H1 (cell line): ENCODE measurements at regions not wholly inside any gene's neighbourhood (a gene's known extent, or its start where the extent isn't known, plus 50 kb on each side); places are given as distances from the start of the nearest gene placed in this dataset.

ENCODE experiments used
- CTCF ChIA-PET: fragments of 300-600 bp; sonication (Branson Sonifier 250); formaldehyde crosslinking; loops from one replicate; lab custom pipeline; 2021; ENCODE audit not compliant: partially characterized antibody; lab: Charles Lee
- POLR2A ChIA-PET: fragments of 300-600 bp; sonication (Branson Sonifier 250); formaldehyde crosslinking; loops from one replicate; lab custom pipeline; 2021; ENCODE audit warnings: inconsistent platforms; ENCODE audit not compliant: partially characterized antibody; lab: Charles Lee
- DNase-seq, 2 experiments: peaks; one replicate each; pipeline versions ENCODE4 v3.0.0 to v3.0.0-alpha.2; 2010 to 2022; ENCODE audit warnings: low spot score in 2 of 2, low read depth in 1 of 2, mixed read lengths in 1 of 2
- FAIRE-seq: peaks from 2 replicates; lab custom pipeline; 2011; peaks lifted over from hg19 to GRCh38; lab: Jason Lieb, UNC
- H2AFZ ChIP-seq: 2 replicates; pipeline ENCODE4 v1.8.1; 2012; ENCODE audit warnings: low read length, inconsistent platforms
- H2AK5ac ChIP-seq: 2 replicates; pipeline ENCODE4 v1.6.1; 2013; ENCODE audit warnings: low read depth, low read length
- H2BK120ac ChIP-seq: replicated peaks from 2 replicates; pipeline ENCODE3; 2013; ENCODE audit warnings: low read depth, low read length, inconsistent platforms
- H2BK12ac ChIP-seq: 2 replicates; pipeline ENCODE4 v1.6.1; 2013; ENCODE audit warnings: low read depth, low read length
- H2BK15ac ChIP-seq: 2 replicates; pipeline ENCODE4 v1.6.1; 2013; ENCODE audit warnings: low read length
- H2BK20ac ChIP-seq: 2 replicates; pipeline ENCODE4 v1.6.1; 2013; ENCODE audit warnings: low read length
- H2BK5ac ChIP-seq: 2 replicates; pipeline ENCODE4 v1.6.1; 2013; ENCODE audit warnings: low read depth, low read length
- H3K14ac ChIP-seq: 2 replicates; pipeline ENCODE4 v1.6.1; 2013; ENCODE audit warnings: inconsistent platforms; ENCODE audit not compliant: insufficient read length
- H3K18ac ChIP-seq: 2 replicates; pipeline ENCODE4 v1.6.1; 2013; ENCODE audit warnings: low read length; ENCODE audit errors: extremely low read depth
- H3K23ac ChIP-seq: 2 replicates; pipeline ENCODE4 v1.6.1; 2013; ENCODE audit warnings: inconsistent platforms; ENCODE audit not compliant: insufficient read length
- H3K23me2 ChIP-seq: 2 replicates; pipeline ENCODE4 v1.6.1; 2013; ENCODE audit warnings: low read depth, low read length
- H3K27ac ChIP-seq: 2 replicates; pipeline ENCODE4 v1.6.1; 2011; ENCODE audit warnings: low read depth, low read length, inconsistent platforms
- H3K27me3 ChIP-seq, 4 experiments: replicated peaks in 1 of 4; 1 replicate in 1 of 4; 2 replicates in 3 of 4; pipeline versions ENCODE4 v1.6.1 to v1.8.1; 2011 to 2013; ENCODE audit warnings: low read length in 3 of 4, mild to moderate bottlenecking in 3 of 4, inconsistent platforms in 2 of 4, mixed read lengths in 2 of 4, moderate library complexity in 1 of 4; ENCODE audit not compliant: control insufficient read depth in 3 of 4, insufficient read depth in 3 of 4; ENCODE audit errors: extremely low read depth in 1 of 4
- H3K36me3 ChIP-seq, 4 experiments: 2 replicates each; pipeline versions ENCODE4 v1.6.1 to v1.8.1; 2011 to 2013; ENCODE audit warnings: mild to moderate bottlenecking in 4 of 4, low read length in 3 of 4, moderate library complexity in 2 of 4, control low read depth in 1 of 4, inconsistent platforms in 1 of 4; ENCODE audit not compliant: insufficient read depth in 4 of 4, control insufficient read depth in 2 of 4
- H3K4ac ChIP-seq: replicated peaks from 2 replicates; pipeline ENCODE3; 2013; ENCODE audit warnings: low read length, low read depth, mixed read lengths, inconsistent platforms; ENCODE audit not compliant: insufficient read length
- H3K4me1 ChIP-seq, 4 experiments: replicated peaks in 1 of 4; 1 replicate in 1 of 4; 2 replicates in 3 of 4; pipeline versions ENCODE4 v1.6.1 to v1.8.1; 2011 to 2013; ENCODE audit warnings: low read length in 3 of 4, inconsistent platforms in 2 of 4, mixed read lengths in 1 of 4; ENCODE audit not compliant: insufficient read depth in 4 of 4, control insufficient read depth in 3 of 4
- H3K4me2 ChIP-seq, 2 experiments: 2 replicates each; pipeline versions ENCODE4 v1.6.1 to v1.8.1; 2011 to 2013; ENCODE audit warnings: low read depth in 2 of 2, low read length in 2 of 2, control low read depth in 1 of 2, inconsistent platforms in 1 of 2, mild to moderate bottlenecking in 1 of 2; ENCODE audit not compliant: insufficient read depth in 1 of 2
- H3K4me3 ChIP-seq, 4 experiments: fragments of 200-600, 300-600 bp in 1 of 4; sonication (generic), shearing (Covaris generic), sonication (Bioruptor Twin) in 1 of 4; 2 replicates each; pipeline versions ENCODE4 v1.5.1 to v1.8.1; 2011 to 2016; ENCODE audit warnings: low read length in 4 of 4, low read depth in 3 of 4, control low read depth in 2 of 4, inconsistent platforms in 2 of 4, mild to moderate bottlenecking in 2 of 4, mixed read lengths in 1 of 4, moderate library complexity in 1 of 4; ENCODE audit not compliant: insufficient read depth in 2 of 4; ENCODE audit errors: extremely low read depth in 1 of 4
- H3K56ac ChIP-seq: replicated peaks from 2 replicates; pipeline ENCODE3; 2013; ENCODE audit warnings: low read depth, mild to moderate bottlenecking, mixed read lengths, low read length, inconsistent platforms; ENCODE audit not compliant: insufficient read length
- H3K79me1 ChIP-seq: 2 replicates; pipeline ENCODE4 v1.6.1; 2013; ENCODE audit warnings: low read depth, low read length, control low read depth
- H3K79me2 ChIP-seq, 2 experiments: 2 replicates each; pipeline versions ENCODE4 v1.6.1 to v1.8.1; 2012 to 2013; ENCODE audit warnings: low read length in 2 of 2, mild to moderate bottlenecking in 2 of 2, inconsistent platforms in 1 of 2; ENCODE audit not compliant: insufficient read depth in 2 of 2, control insufficient read depth in 1 of 2
- H3K9ac ChIP-seq, 4 experiments: replicated peaks in 1 of 4; 1 replicate in 1 of 4; 2 replicates in 3 of 4; pipeline versions ENCODE4 v1.6.1 to v1.8.1; 2011 to 2013; ENCODE audit warnings: low read depth in 3 of 4, low read length in 3 of 4, control low read depth in 2 of 4, mild to moderate bottlenecking in 2 of 4, moderate library complexity in 2 of 4, inconsistent platforms in 1 of 4; ENCODE audit errors: extremely low read depth in 1 of 4
- H3K9me3 ChIP-seq, 2 experiments: 2 replicates each; pipeline versions ENCODE4 v1.6.1 to v1.8.1; 2012 to 2013; ENCODE audit warnings: mild to moderate bottlenecking in 2 of 2, moderate library complexity in 2 of 2, control low read depth in 1 of 2, inconsistent platforms in 1 of 2, low read depth in 1 of 2, low read length in 1 of 2, mixed read lengths in 1 of 2; ENCODE audit not compliant: insufficient read depth in 2 of 2
- H4K20me1 ChIP-seq, 2 experiments: replicated peaks in 1 of 2; 2 replicates each; pipeline versions ENCODE3 to v1.8.1; 2011 to 2013; ENCODE audit warnings: inconsistent platforms in 2 of 2, low read length in 2 of 2, mild to moderate bottlenecking in 1 of 2; ENCODE audit not compliant: insufficient read depth in 2 of 2, control insufficient read depth in 1 of 2
- H4K5ac ChIP-seq: 2 replicates; pipeline ENCODE4 v1.6.1; 2013; ENCODE audit warnings: low read length, low read depth, mixed read lengths, inconsistent platforms; ENCODE audit not compliant: insufficient read length
- H4K8ac ChIP-seq: 2 replicates; pipeline ENCODE4 v1.8.0; 2013; ENCODE audit warnings: mild to moderate bottlenecking, moderate library complexity, low read length, inconsistent platforms; ENCODE audit not compliant: insufficient read depth; ENCODE audit errors: extremely low read depth
- H4K91ac ChIP-seq: replicated peaks from 2 replicates; pipeline ENCODE3; 2013; ENCODE audit warnings: low read length, mixed read lengths, inconsistent platforms; ENCODE audit not compliant: insufficient read length
- ASH2L ChIP-seq: fragments of 200-600, 300-600 bp; sonication (generic); IDR thresholded peaks from one replicate; pipeline ENCODE4 v1.7.1; 2017; ENCODE audit warnings: low read length
- BCL11A ChIP-seq, 2 experiments: IDR thresholded peaks; one replicate each; pipeline ENCODE4 v1.6.1; 2011; ENCODE audit warnings: low read depth in 2 of 2, low read length in 2 of 2, mild to moderate bottlenecking in 2 of 2
- BRCA1 ChIP-seq: IDR thresholded peaks from 2 replicates; pipeline ENCODE4 v1.6.1; 2012; ENCODE audit warnings: low read depth, low read length, improper control_type of control experiment
- CBX5 ChIP-seq: fragments of 300-800, 300-1000 bp; sonication (generic); IDR thresholded peaks from 2 replicates; pipeline ENCODE4 v1.7.1; 2016; ENCODE audit warnings: antibody characterized with exemption, low read length, low read depth
- CBX8 ChIP-seq: fragments of 300-800, 300-1000 bp; sonication (generic); IDR thresholded peaks from 2 replicates; pipeline ENCODE4 v1.7.1; 2016; ENCODE audit warnings: low read depth, low read length, borderline replicate concordance
- CEBPB ChIP-seq: IDR thresholded peaks from 2 replicates; pipeline ENCODE4 v1.6.1; 2012; ENCODE audit warnings: low read depth, low read length
- CHD2 ChIP-seq: IDR thresholded peaks from 2 replicates; pipeline ENCODE4 v1.6.1; 2012; ENCODE audit warnings: low read length, improper control_type of control experiment
- FOSL1 ChIP-seq: IDR thresholded peaks from 2 replicates; pipeline ENCODE4 v1.6.1; 2011; ENCODE audit warnings: mild to moderate bottlenecking, low read depth, low read length, moderate library complexity; ENCODE audit not compliant: insufficient read depth
- GABPA ChIP-seq: IDR thresholded peaks from 2 replicates; pipeline ENCODE4 v1.6.1; 2011; ENCODE audit warnings: mild to moderate bottlenecking, low read length, moderate library complexity, borderline replicate concordance; ENCODE audit not compliant: insufficient read depth
- KDM4A ChIP-seq: IDR thresholded peaks from one replicate; pipeline ENCODE4 v1.7.1; 2012; ENCODE audit warnings: low read depth, mild to moderate bottlenecking, moderate library complexity, low read length, inconsistent platforms; ENCODE audit not compliant: severe bottlenecking
- POLR2A ChIP-seq, 2 experiments: IDR thresholded peaks; 1 replicate in 1 of 2; 2 replicates in 1 of 2; pipeline ENCODE4 v1.6.1; 2011; ENCODE audit warnings: low read depth in 2 of 2, low read length in 2 of 2, mild to moderate bottlenecking in 2 of 2; ENCODE audit errors: control extremely low read depth in 1 of 2
- RFX5 ChIP-seq: IDR thresholded peaks from 2 replicates; pipeline ENCODE4 v1.6.1; 2011; ENCODE audit warnings: low read depth, low read length, improper control_type of control experiment, borderline replicate concordance
- TBP ChIP-seq: IDR thresholded peaks from 2 replicates; pipeline ENCODE4 v1.6.1; 2011; ENCODE audit warnings: low read depth, low read length, improper control_type of control experiment
- WGBS, 2 experiments: shearing (Covaris generic) in 1 of 2; methylation state at CpG; one replicate each; pipeline versions ENCODE4 v1.1.6 to v1.1.7; 2013 to 2015; ENCODE audit warnings: low lambda C conversion rate in 2 of 2, mixed read lengths in 2 of 2, inconsistent platforms in 1 of 2, low coverage in 1 of 2, missing lambda C conversion rate in 1 of 2; ENCODE audit not compliant: insufficient replicate concordance in 2 of 2, insufficient coverage in 1 of 2, insufficient read length in 1 of 2; ENCODE audit errors: extremely low coverage in 1 of 2, missing lambda C conversion rate in 1 of 2; 5-methylcytosine and 5-hydroxymethylcytosine counted together
- TF ChIP-seq, protein P1 (sequence below): IDR thresholded peaks from 2 replicates; pipeline ENCODE4 v1.6.1; 2012; ENCODE audit warnings: inconsistent platforms

DNA sequence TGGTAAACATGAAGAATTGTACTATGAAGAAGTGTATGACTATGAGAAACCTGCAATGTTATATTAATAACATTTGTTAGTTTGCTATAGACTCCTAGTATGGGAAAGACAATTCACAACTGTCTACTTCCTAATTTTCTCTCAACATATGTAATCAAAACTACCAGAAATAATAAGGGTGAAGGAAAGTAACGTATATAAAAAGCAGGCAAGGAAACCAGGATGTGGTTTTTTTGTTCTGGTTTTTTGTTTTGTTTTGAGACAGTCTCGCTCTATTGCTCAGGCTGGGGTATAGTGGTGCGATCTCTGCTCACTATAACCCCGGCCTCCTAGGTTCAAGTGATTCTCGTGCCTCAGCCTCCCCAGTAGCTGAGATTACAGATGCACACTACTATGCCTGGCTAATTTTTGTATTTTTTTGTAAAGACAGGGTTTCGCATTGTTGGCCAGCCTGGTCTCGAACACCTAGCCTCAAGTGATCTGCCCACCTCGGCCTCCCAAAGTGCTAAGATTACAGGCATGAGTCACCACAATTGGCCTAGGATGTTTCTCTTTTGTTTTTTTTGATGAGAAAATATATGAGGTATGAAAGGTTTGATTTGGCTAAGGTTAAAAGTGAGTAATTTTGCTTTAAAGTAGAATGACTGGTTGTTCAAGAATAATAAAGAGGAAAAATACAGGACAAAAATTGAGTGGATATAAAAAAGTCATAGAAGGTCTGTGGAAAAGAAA is 83.1 kb downstream of the PTCHD4 start:
- H3K4me3 ChIP-seq: no peak overlapping the region
- TF ChIP-seq ASH2L (no peak), KDM4A (no peak), CBX8 (no peak), RFX5 (no peak), TBP (no peak), CBX5 (no peak), BRCA1 (no peak), POLR2A (IDR thresholded peaks at IDR 0.05; ENCODE audit: control extremely low read depth in 1 of 2, low read depth in 2 of 2, low read length in 2 of 2) (no peak), CEBPB (no peak), BCL11A (IDR thresholded peaks at IDR 0.05; ENCODE audit: low read depth in 2 of 2, low read length in 2 of 2) (no peak), CHD2 (no peak), FOSL1 (no peak), GABPA (no peak)
- TF ChIP-seq, protein P1, sequence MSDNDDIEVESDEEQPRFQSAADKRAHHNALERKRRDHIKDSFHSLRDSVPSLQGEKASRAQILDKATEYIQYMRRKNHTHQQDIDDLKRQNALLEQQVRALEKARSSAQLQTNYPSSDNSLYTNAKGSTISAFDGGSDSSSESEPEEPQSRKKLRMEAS: no peak
- H2BK5ac ChIP-seq: no peak overlapping the region
- H2BK120ac ChIP-seq: no peak overlapping the region
- H2BK12ac ChIP-seq: no peak overlapping the region
- FAIRE-seq (no peak), DNase-seq (no peak)
- H3K4ac ChIP-seq: no peak overlapping the region
- no peaks in the 10 kb centered on the region for H3K36me3 ChIP-seq
- H3K23me2 ChIP-seq: no peaks in the 10 kb centered on the region
- no peak overlapping the region for H2AFZ ChIP-seq
- 84% methylated on average over 8 of the region's 8 CpGs; no CpG with 5 or more reads in 1 of the 2 experiments for WGBS, 2 experiments
- CTCF ChIA-PET: no interaction called here
- no peaks in the 10 kb centered on the region for H3K79me2 ChIP-seq
- no peak overlapping the region for H3K23ac ChIP-seq
- no peaks in the 10 kb centered on the region for H3K27me3 ChIP-seq
- H4K91ac ChIP-seq: no peak overlapping the region
- H4K5ac ChIP-seq: no peak overlapping the region
- no peak overlapping the region for H3K56ac ChIP-seq
- no peak overlapping the region for H4K8ac ChIP-seq
- no peaks in the 10 kb centered on the region for H4K20me1 ChIP-seq
- no peak overlapping the region for H2BK20ac ChIP-seq
- H3K9ac ChIP-seq: no peak overlapping the region
- no peak overlapping the region for H3K27ac ChIP-seq
- no peak overlapping the region for H2AK5ac ChIP-seq
- no peak overlapping the region for H3K18ac ChIP-seq
- no peaks in the 10 kb centered on the region for H3K9me3 ChIP-seq
- POLR2A ChIA-PET: no interaction called here
- H3K4me1 ChIP-seq: no peaks in the 10 kb centered on the region
- no peak overlapping the region for H3K4me2 ChIP-seq
- no peak overlapping the region for H2BK15ac ChIP-seq
- no peak overlapping the region for H3K14ac ChIP-seq
- H3K79me1 ChIP-seq: no peaks in the 10 kb centered on the region
